HFF-Myc (cell line): ENCODE measurements at regions not wholly inside any gene's neighbourhood (a gene's known extent, or its start where the extent isn't known, plus 50 kb on each side); places are given as distances from the start of the nearest gene placed in this dataset.
"Not testable (repeated sequence)": the region's sequence is repeated elsewhere in the genome, so short reads cannot be mapped to it uniquely, and the experiment has no call there.

ENCODE experiments used
- DNase-seq: peaks from one replicate; pipeline ENCODE4 v3.0.0-alpha.2; 2011; ENCODE audit warnings: low read depth; ENCODE audit errors: extremely low read depth
- H3K4me3 ChIP-seq: replicated peaks from 2 replicates; pipeline ENCODE4 v1.5.1; 2011; ENCODE audit warnings: low read depth, mild to moderate bottlenecking, control low read depth, low read length
- CTCF ChIP-seq: IDR thresholded peaks from 2 replicates; pipeline ENCODE4 v1.5.1; 2012; ENCODE audit warnings: mild to moderate bottlenecking, low read depth, low read length, control low read depth; ENCODE audit errors: missing control alignments

- TF ChIP-seq CTCF: no peak
- no peak for DNase-seq
- no peak overlapping the region for H3K4me3 ChIP-seq
Measured at GRCh38 chr2:59770651-59771050, 782.8 kb downstream of the BCL11A start.

DNA sequence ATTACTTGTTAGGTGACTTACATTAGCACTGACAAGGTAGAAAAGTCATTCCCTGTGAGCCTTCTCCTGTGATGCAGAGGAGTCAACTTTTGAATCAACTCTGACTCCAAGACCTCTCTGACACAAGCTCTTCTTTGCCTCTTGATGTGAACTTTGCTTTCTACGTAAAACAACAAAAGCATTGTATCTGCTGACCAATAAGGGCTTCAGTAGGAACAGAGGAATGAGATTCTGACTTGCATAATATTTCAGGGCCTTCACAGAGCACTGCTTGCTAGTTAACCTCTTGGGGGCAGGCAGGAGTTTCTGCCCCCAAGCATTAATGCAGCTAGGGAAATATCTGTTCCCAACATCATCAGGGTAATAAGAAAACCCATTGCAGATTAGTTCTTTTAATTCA is 791.5 kb downstream of the BCL11A start:
- DNase-seq: no peak
- no peak for TF ChIP-seq CTCF
- no peak overlapping the region for H3K4me3 ChIP-seq

DNA sequence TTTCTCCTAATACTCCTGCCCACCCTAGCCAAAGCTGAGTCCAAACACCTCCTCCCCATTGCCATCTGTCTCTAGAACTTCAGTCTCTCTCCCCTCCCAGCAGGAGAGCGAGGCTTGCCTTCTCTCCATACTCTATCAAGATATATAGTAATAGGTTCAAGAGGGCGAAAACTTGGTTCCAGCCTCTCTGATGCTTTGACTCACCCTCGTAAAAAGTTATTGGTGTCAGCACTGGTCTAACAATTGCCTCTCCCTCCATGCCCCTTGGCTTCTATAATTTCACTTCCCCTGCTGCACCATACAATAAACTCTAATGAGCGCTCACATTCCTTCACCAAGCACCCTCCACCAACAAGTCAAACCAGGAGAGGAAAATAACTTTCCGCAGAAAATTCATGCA is 797.3 kb downstream of the BCL11A start:
- no peak for TF ChIP-seq CTCF
- no peak overlapping the region for H3K4me3 ChIP-seq
- no peak for DNase-seq

- TF ChIP-seq CTCF: no peak
- DNase-seq: no peak
Measured at GRCh38 chr2:59754011-59754735, 799.3 kb downstream of the BCL11A start.

DNA sequence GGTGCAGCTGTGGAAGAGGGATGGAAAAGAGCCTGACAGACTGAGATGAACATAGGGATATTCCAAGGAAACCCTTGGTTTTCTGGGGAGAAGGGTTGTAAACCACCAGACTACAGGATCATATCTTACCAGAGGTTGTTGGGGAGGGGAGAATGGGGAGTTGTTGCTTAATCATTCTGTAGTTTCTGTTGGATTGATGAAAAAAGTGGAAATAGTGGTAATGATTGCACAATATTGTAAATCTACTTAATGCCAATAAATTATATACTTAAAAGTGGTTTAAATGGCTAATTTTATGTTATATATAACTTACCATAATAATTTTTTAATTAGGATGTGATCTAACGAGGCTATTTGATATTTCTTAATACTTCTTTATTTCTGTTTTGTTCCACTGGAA is 800.9 kb downstream of the BCL11A start:
- TF ChIP-seq CTCF: no peak
- no peak for DNase-seq
- no peak overlapping the region for H3K4me3 ChIP-seq

More at GRCh38 chr2:59754011-59754735, 799.3 kb downstream of the BCL11A start:
- H3K4me3 ChIP-seq: no peak overlapping the region

- no peak for TF ChIP-seq CTCF
- no peak for DNase-seq
- no peak overlapping the region for H3K4me3 ChIP-seq
Measured at GRCh38 chr2:59752071-59752470, 801.4 kb downstream of the BCL11A start.

DNA sequence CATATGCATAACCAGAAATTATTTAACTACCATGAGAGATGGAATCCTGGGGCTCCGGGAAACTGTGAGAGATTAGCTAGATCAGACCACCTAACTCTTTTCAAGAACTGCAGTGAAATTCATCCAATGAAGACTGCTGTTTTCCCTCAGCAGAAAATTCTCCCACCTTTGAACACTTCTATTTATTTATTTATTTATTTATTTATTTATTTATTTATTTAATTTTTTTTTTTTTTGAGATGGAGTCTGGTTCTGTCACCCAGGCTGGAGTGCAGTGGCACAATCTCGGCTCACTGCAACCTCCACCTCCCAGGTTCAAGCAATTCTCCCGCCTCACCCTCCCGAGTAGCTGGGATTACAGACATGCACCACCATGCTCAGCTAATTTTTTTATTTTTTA is 802.2 kb downstream of the BCL11A start:
- DNase-seq, H3K4me3 ChIP-seq: not testable (repeated sequence)
